Gastrocnemius medialis (tissue), 4 donors: ENCODE measurements at regions not wholly inside any gene's neighbourhood (a gene's known extent, or its start where the extent isn't known, plus 50 kb on each side); places are given as distances from the start of the nearest gene placed in this dataset.

ENCODE experiments used
- ATAC-seq, 2 donors: fragments of 150-250 bp; one replicate each; pipeline ENCODE4 v1.9.1; 2016
- DNase-seq, 2 donors: peaks; one replicate each; pipeline ENCODE4 v3.0.0-alpha.2; 2019
- H3K27ac ChIP-seq, 4 donors: fragments of 200-600 bp; sonication (generic); 1 replicate in 1 of 4; 2 replicates in 3 of 4; pipeline ENCODE4 v1.5.1; 2016 to 2018; ENCODE audit warnings: mild to moderate bottlenecking in 2 of 4, moderate library complexity in 1 of 4
- H3K27me3 ChIP-seq, 3 donors: fragments of 200-600 bp; sonication (generic) in 2 of 3; 1 replicate in 1 of 3; 2 replicates in 2 of 3; pipeline versions ENCODE4 v1.5.1 to v1.6.0; 2016 to 2019; ENCODE audit warnings: mild to moderate bottlenecking in 1 of 3, moderate library complexity in 1 of 3
- H3K36me3 ChIP-seq, 2 donors: fragments of 200-600 bp; sonication (generic) in 1 of 2; one replicate each; pipeline ENCODE4 v1.5.1; 2017 to 2018
- H3K4me1 ChIP-seq, 2 donors: fragments of 200-600 bp; sonication (generic) in 1 of 2; one replicate each; pipeline ENCODE4 v1.5.1; 2016 to 2017; ENCODE audit warnings: mild to moderate bottlenecking in 2 of 2
- H3K4me3 ChIP-seq, 4 donors: fragments of 200-600 bp; sonication (generic) in 3 of 4; 1 replicate in 1 of 4; 2 replicates in 3 of 4; pipeline ENCODE4 v1.5.1; 2016 to 2019; ENCODE audit warnings: mild to moderate bottlenecking in 2 of 4
- H3K9me3 ChIP-seq, 3 donors: fragments of 200-600 bp; sonication (generic) in 2 of 3; 1 replicate in 1 of 3; 2 replicates in 2 of 3; pipeline ENCODE4 v1.5.1; 2016 to 2019
- CTCF ChIP-seq, 5 experiments: fragments of 450-650 bp in 3 of 5; fragments of 200-600 bp in 2 of 5; sonication (generic) in 2 of 5; IDR thresholded peaks in 4 of 5; conservative IDR thresholded peaks in 1 of 5; 1 replicate in 4 of 5; 2 replicates in 1 of 5; pipeline ENCODE4 v1.5.1; 2016 to 2019; ENCODE audit warnings: antibody characterized with exemption in 5 of 5, mild to moderate bottlenecking in 3 of 5, moderate library complexity in 3 of 5
- POLR2A ChIP-seq, 2 donors: fragments of 450-650 bp; IDR thresholded peaks; one replicate each; pipeline ENCODE4 v1.6.1; 2017; ENCODE audit warnings: antibody characterized with exemption in 2 of 2, mild to moderate bottlenecking in 2 of 2, moderate library complexity in 2 of 2
- in situ Hi-C, 4 donors: fragments of 200-750 bp; cut with MboI; loops; one replicate each; pipeline versions ENCODE4 v1.15.0 to v1.8.0; 2017; ENCODE audit warnings: low sequenced_read_pairs in 4 of 4
- intact Hi-C: fragments of 100-400 bp; cut with DNase I; formaldehyde crosslinking; loops from one replicate; pipeline ENCODE4 v1.15.1; 2023; ENCODE audit warnings: low total_unique reads

GRCh38 chr6:145015739-145016558 lies 719.4 kb downstream of the EPM2A start:
- Histone ChIP-seq H3K27ac (no peak overlapping the region), H3K27me3 (no peaks in the 10 kb centered on the region), H3K9me3 (no peaks in the 10 kb centered on the region), H3K4me3 (no peak overlapping the region), H3K4me1 (peaks cover 0 to 6% of the 10 kb centered on the region in 2 donors), H3K36me3 (no peaks in the 10 kb centered on the region)
- no peak for TF ChIP-seq CTCF (IDR thresholded peaks at IDR 0.05 in 4 of 5, conservative IDR thresholded peaks at IDR 0.05 in 1 of 5)
- TF ChIP-seq POLR2A (IDR thresholded peaks at IDR 0.05), result no peak
- ATAC-seq, result peak; percentile 74 to 76
- intact Hi-C loops, result no loop called here
- in situ Hi-C loops, result no loop called here
- DNase-seq, result no peak

GRCh38 chr6:145017051-145017450 lies 718.3 kb downstream of the EPM2A start:
- in situ Hi-C loops, result no loop called here
- Histone ChIP-seq H3K27me3 (no peaks in the 10 kb centered on the region), H3K27ac (no peak overlapping the region), H3K4me3 (no peak overlapping the region), H3K9me3 (no peaks in the 10 kb centered on the region), H3K36me3 (no peaks in the 10 kb centered on the region), H3K4me1 (peaks cover 0 to 6% of the 10 kb centered on the region in 2 donors)
- ATAC-seq (no peak), DNase-seq (no peak)
- no peak for TF ChIP-seq POLR2A (IDR thresholded peaks at IDR 0.05)
- intact Hi-C loops, result no loop called here

GRCh38 chr6:145017516-145017915 lies 717.8 kb downstream of the EPM2A start:
- H3K4me3 ChIP-seq, result no peak overlapping the region
- TF ChIP-seq CTCF (IDR thresholded peaks at IDR 0.05 in 4 of 5, conservative IDR thresholded peaks at IDR 0.05 in 1 of 5), result no peak
- no peak for TF ChIP-seq POLR2A (IDR thresholded peaks at IDR 0.05)
- intact Hi-C loops, result no loop called here

GRCh38 chr6:145018027-145018426 lies 717.3 kb downstream of the EPM2A start:
- H3K9me3 ChIP-seq, result no peaks in the 10 kb centered on the region
- H3K4me1 ChIP-seq, result peaks cover 0 to 6% of the 10 kb centered on the region in 2 donors
- no peaks in the 10 kb centered on the region for H3K36me3 ChIP-seq
- in situ Hi-C loops (no loop called here), intact Hi-C loops (no loop called here)
- ATAC-seq (no peak), DNase-seq (no peak)
- no peaks in the 10 kb centered on the region for H3K27me3 ChIP-seq
- H3K27ac ChIP-seq, result no peak overlapping the region
- TF ChIP-seq CTCF (IDR thresholded peaks at IDR 0.05 in 4 of 5, conservative IDR thresholded peaks at IDR 0.05 in 1 of 5), result no peak
- TF ChIP-seq POLR2A (IDR thresholded peaks at IDR 0.05), result no peak
- no peak overlapping the region for H3K4me3 ChIP-seq

More at GRCh38 chr6:145017516-145017915, 717.8 kb downstream of the EPM2A start:
- Histone ChIP-seq H3K27ac (no peak overlapping the region), H3K9me3 (no peaks in the 10 kb centered on the region), H3K27me3 (no peaks in the 10 kb centered on the region), H3K4me1 (peaks cover 0 to 6% of the 10 kb centered on the region in 2 donors), H3K36me3 (no peaks in the 10 kb centered on the region)
- no peak for DNase-seq
- ATAC-seq, result no peak
- in situ Hi-C loops, result no loop called here

- Histone ChIP-seq H3K4me3 (no peak overlapping the region), H3K27ac (no peak overlapping the region), H3K9me3 (no peaks in the 10 kb centered on the region), H3K27me3 (no peaks in the 10 kb centered on the region), H3K4me1 (peaks cover 5 to 9% of the 10 kb centered on the region in 2 donors), H3K36me3 (no peaks in the 10 kb centered on the region)
- no peak for TF ChIP-seq POLR2A (IDR thresholded peaks at IDR 0.05)
- in situ Hi-C loops, result no loop called here
- ATAC-seq (no peak), DNase-seq (no peak)
- intact Hi-C loops, result loop anchor here (10.0 kb wide), 1 partner anchor 435 kb away; no protein-coding TSS in a partner anchor
Measured at GRCh38 chr6:145020114-145020513, 715.2 kb downstream of the EPM2A start.
